Uterus (tissue), 2 donors: ENCODE measurements at regions not wholly inside any gene's neighbourhood (a gene's known extent, or its start where the extent isn't known, plus 50 kb on each side); places are given as distances from the start of the nearest gene placed in this dataset.

Experiments used
- POLR2A ChIP-seq, 2 donors: fragments of 450-650 bp; IDR thresholded peaks; one replicate each; pipeline ENCODE4 v1.6.1; 2016; ENCODE audit warnings: antibody characterized with exemption in 2 of 2, mild to moderate bottlenecking in 1 of 2, moderate library complexity in 1 of 2
- TF ChIP-seq, protein P1 (sequence below), 4 experiments: fragments of 200-600 bp in 2 of 4; fragments of 450-650 bp in 2 of 4; sonication (generic) in 2 of 4; IDR thresholded peaks; one replicate each; pipeline ENCODE4 v1.5.1; 2016 to 2019; ENCODE audit warnings: antibody characterized with exemption in 4 of 4, mild to moderate bottlenecking in 2 of 4, moderate library complexity in 1 of 4

DNA sequence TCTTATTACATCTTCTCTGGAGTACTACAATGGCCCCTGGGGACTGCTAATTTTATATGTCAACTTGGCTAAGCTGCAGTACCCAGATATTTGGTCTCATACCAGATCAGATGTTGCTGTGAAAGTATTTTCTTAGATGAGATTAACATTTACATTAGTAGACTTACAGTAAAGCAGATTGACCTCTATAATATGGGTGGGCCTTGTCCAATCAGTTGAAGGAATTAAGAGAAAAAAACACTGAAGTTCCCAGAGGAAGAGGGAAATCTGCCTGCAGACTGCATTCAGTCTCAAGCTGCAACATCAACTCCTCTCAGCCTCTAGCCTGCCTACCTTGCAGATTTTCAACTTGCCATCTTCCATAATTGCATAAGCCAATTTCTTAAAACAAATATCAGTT, 430.1 kb downstream of the MED13L start:
- TF ChIP-seq, protein P1, sequence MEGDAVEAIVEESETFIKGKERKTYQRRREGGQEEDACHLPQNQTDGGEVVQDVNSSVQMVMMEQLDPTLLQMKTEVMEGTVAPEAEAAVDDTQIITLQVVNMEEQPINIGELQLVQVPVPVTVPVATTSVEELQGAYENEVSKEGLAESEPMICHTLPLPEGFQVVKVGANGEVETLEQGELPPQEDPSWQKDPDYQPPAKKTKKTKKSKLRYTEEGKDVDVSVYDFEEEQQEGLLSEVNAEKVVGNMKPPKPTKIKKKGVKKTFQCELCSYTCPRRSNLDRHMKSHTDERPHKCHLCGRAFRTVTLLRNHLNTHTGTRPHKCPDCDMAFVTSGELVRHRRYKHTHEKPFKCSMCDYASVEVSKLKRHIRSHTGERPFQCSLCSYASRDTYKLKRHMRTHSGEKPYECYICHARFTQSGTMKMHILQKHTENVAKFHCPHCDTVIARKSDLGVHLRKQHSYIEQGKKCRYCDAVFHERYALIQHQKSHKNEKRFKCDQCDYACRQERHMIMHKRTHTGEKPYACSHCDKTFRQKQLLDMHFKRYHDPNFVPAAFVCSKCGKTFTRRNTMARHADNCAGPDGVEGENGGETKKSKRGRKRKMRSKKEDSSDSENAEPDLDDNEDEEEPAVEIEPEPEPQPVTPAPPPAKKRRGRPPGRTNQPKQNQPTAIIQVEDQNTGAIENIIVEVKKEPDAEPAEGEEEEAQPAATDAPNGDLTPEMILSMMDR (IDR thresholded peaks at IDR 0.05): no peak
- TF ChIP-seq POLR2A (IDR thresholded peaks at IDR 0.05): no peak
